ENCODE measurements at regions not wholly inside any gene's neighbourhood (a gene's known extent, or its start where the extent isn't known, plus 50 kb on each side); places are given as distances from the start of the nearest gene placed in this dataset.

DNA sequence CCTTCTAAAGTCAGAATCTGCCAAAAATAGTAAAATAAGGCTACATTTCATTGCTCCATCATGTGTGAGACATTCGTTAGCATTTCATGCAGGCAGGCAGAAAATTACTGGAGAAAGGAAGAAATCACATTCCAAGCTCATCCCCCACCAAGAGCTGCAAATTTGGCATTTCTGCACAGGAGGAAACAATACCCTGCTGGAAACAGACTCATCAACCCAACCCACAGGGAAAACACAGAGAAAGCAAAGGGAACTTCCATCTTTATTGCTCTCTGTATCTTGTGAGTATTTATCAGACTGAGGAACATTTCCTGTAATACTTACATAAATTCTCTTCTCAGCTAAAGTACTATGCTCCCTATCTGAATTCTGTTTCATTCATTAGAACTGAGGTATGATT lies 95.7 kb downstream of the KCTD12 start:
- no peak overlapping the region for H3K27ac ChIP-seq
- H3K4me3 ChIP-seq, result no peak overlapping the region
- intact Hi-C loops (cut with DNase I; ENCODE audit: low total_unique reads), result no loop called here
- H3K9me3 ChIP-seq, result no peaks in the 10 kb centered on the region
- no peak for TF ChIP-seq POLR2A (IDR thresholded peaks at IDR 0.05)
- TF ChIP-seq, protein P1, sequence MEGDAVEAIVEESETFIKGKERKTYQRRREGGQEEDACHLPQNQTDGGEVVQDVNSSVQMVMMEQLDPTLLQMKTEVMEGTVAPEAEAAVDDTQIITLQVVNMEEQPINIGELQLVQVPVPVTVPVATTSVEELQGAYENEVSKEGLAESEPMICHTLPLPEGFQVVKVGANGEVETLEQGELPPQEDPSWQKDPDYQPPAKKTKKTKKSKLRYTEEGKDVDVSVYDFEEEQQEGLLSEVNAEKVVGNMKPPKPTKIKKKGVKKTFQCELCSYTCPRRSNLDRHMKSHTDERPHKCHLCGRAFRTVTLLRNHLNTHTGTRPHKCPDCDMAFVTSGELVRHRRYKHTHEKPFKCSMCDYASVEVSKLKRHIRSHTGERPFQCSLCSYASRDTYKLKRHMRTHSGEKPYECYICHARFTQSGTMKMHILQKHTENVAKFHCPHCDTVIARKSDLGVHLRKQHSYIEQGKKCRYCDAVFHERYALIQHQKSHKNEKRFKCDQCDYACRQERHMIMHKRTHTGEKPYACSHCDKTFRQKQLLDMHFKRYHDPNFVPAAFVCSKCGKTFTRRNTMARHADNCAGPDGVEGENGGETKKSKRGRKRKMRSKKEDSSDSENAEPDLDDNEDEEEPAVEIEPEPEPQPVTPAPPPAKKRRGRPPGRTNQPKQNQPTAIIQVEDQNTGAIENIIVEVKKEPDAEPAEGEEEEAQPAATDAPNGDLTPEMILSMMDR (IDR thresholded peaks at IDR 0.05), result no peak
- no peaks in the 10 kb centered on the region for H3K27me3 ChIP-seq
- no peak for DNase-seq
- peaks cover 6% of the 10 kb centered on the region for H3K4me1 ChIP-seq
- no peaks in the 10 kb centered on the region for H3K36me3 ChIP-seq (ENCODE audit: low read depth, missing control alignments)
- 45 to 47% methylated on average over 1 of the region's 1 CpG for WGBS, 2 donors

DNA sequence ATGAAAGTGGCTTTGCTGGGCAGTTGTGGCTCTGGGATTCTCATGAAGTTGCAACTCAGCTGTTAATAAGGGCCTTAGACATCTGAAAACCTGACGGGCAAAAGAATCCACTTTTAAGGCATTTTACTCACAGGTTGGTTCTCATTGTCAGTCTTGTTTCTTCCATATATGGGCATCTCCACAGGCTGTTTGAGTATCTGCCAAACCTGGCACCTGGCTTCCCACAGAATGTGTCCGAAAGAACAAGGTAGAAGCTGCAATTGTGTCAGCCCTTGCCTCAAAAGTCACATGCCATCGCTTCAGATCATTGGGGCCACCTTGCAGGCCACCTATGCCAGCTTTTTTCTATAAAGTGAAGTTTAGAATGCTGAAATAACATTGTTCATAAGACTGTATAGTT lies 102.4 kb downstream of the KCTD12 start:
- Histone ChIP-seq H3K9me3 (no peaks in the 10 kb centered on the region), H3K36me3 (ENCODE audit: low read depth, missing control alignments) (no peaks in the 10 kb centered on the region), H3K4me3 (no peak overlapping the region), H3K27me3 (no peaks in the 10 kb centered on the region), H3K27ac (no peak overlapping the region), H3K4me1 (no peaks in the 10 kb centered on the region)
- no peak for DNase-seq
- 59 to 90% methylated on average over 3 of the region's 3 CpGs for WGBS, 2 donors
- intact Hi-C loops (cut with DNase I; ENCODE audit: low total_unique reads), result no loop called here
- TF ChIP-seq, protein P1 (IDR thresholded peaks at IDR 0.05), result no peak
- TF ChIP-seq POLR2A (IDR thresholded peaks at IDR 0.05), result no peak

DNA sequence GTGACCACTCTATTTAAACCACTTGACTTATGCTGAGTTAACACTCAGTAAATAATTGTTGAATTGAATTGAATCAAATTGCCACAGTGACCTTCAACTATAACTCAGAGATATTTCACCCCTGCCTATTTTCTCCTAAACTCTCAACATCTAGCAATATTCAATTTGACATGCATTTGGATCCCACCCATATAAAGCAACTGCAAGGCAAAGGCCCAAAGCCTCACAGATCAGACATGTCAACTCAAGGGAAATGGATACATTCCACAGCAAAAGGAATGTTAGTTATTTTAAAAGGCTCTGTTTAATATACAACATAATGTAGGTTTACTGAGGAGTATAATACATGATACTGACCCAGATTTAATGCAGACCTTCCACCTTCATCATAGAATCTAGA lies 107.4 kb downstream of the KCTD12 start:
- no peak for DNase-seq
- Histone ChIP-seq H3K27me3 (no peaks in the 10 kb centered on the region), H3K9me3 (no peaks in the 10 kb centered on the region), H3K4me1 (no peaks in the 10 kb centered on the region), H3K36me3 (ENCODE audit: low read depth, missing control alignments) (no peaks in the 10 kb centered on the region), H3K4me3 (no peak overlapping the region), H3K27ac (no peak overlapping the region)
- TF ChIP-seq, protein P1 (IDR thresholded peaks at IDR 0.05), result no peak
- TF ChIP-seq POLR2A (IDR thresholded peaks at IDR 0.05), result no peak
- intact Hi-C loops (cut with DNase I; ENCODE audit: low total_unique reads), result no loop called here

DNA sequence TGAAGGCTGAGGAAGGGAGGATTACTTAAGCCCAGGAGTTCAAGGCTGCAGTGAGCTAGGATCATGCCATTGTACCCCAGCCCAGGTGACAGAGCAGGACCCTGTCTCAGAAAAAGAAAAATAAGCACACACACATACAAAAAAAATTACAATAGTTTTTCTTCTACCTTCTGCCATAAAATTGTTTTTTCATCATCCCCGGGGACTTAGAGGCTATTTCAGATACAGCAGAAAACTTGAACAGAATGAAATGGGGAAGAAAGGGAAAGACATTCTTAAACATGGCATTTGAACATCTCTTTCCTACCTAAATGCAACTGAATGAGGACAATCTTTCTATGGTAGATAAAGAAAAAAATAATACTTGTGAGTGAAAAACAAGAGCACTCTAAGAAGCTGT lies 109.1 kb downstream of the KCTD12 start:
- no peak for DNase-seq
- TF ChIP-seq POLR2A (IDR thresholded peaks at IDR 0.05), result no peak
- TF ChIP-seq, protein P1 (IDR thresholded peaks at IDR 0.05), result no peak
- Histone ChIP-seq H3K27ac (no peak overlapping the region), H3K36me3 (ENCODE audit: low read depth, missing control alignments) (no peaks in the 10 kb centered on the region), H3K4me3 (no peak overlapping the region), H3K27me3 (no peaks in the 10 kb centered on the region), H3K4me1 (no peaks in the 10 kb centered on the region), H3K9me3 (no peaks in the 10 kb centered on the region)
- 71 to 74% methylated on average over 1 of the region's 1 CpG for WGBS, 2 donors
- intact Hi-C loops (cut with DNase I; ENCODE audit: low total_unique reads), result no loop called here

DNA sequence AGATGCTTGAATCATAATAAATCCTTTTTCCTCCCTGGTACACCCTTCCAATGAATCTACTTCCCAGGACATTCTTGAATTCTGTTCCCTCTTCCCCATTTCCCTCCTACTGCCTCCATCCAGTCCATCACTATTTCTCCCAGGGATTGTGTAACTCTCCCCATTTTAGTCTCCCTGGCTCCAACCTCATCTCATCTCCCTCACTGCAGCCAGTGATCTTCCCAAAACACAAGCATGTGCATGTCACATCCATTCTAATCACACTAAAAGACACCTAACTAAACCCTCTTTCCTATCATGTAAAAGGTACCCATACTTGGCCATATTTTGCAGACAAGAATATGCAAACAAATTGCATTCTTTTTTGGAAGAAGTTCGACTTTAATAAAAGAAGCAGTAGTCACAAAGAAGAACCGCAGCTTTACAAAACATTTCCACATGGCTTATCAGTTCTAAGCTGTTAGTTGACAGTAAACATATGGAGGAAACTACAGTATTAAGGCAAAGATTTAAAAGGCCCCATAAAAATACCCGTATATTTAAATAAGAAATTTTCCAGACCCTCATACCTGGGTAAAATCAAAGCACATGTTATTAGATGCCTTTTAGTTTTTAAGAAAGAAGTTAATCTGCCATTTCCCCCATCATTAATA lies 111.0 kb downstream of the KCTD12 start:
- no peaks in the 10 kb centered on the region for H3K36me3 ChIP-seq (ENCODE audit: low read depth, missing control alignments)
- H3K27me3 ChIP-seq, result no peaks in the 10 kb centered on the region
- intact Hi-C loops (cut with DNase I; ENCODE audit: low total_unique reads), result no loop called here
- H3K9me3 ChIP-seq, result no peaks in the 10 kb centered on the region
- DNase-seq, result no peak
- no peaks in the 10 kb centered on the region for H3K4me1 ChIP-seq
- TF ChIP-seq, protein P1 (IDR thresholded peaks at IDR 0.05), result no peak
- no peak for TF ChIP-seq POLR2A (IDR thresholded peaks at IDR 0.05)
- no peak overlapping the region for H3K4me3 ChIP-seq
- 72 to 78% methylated on average over 3 of the region's 3 CpGs for WGBS, 2 donors
- H3K27ac ChIP-seq, result no peak overlapping the region

Measured in testis (tissue), 2 donors.